22Rv1 (cell line): ENCODE measurements at regions not wholly inside any gene's neighbourhood (a gene's known extent, or its start where the extent isn't known, plus 50 kb on each side); places are given as distances from the start of the nearest gene placed in this dataset.

ENCODE experiments used
- CTCF ChIP-seq: fragments of 450-650 bp; IDR thresholded peaks from 2 replicates; pipeline ENCODE4 v1.5.1; 2017; ENCODE audit warnings: mild to moderate bottlenecking
- ZFX ChIP-seq: fragments of 450-650 bp; IDR thresholded peaks from 2 replicates; pipeline ENCODE4 v1.6.1; 2017; ENCODE audit warnings: antibody characterized with exemption, borderline replicate concordance

GRCh38 chr13:107091428-107091827 is 523.5 kb upstream of the ARGLU1 start:
- TF ChIP-seq CTCF, result no peak
- no peak for TF ChIP-seq ZFX
